ENCODE measurements at regions not wholly inside any gene's neighbourhood (a gene's known extent, or its start where the extent isn't known, plus 50 kb on each side); places are given as distances from the start of the nearest gene placed in this dataset.

DNA sequence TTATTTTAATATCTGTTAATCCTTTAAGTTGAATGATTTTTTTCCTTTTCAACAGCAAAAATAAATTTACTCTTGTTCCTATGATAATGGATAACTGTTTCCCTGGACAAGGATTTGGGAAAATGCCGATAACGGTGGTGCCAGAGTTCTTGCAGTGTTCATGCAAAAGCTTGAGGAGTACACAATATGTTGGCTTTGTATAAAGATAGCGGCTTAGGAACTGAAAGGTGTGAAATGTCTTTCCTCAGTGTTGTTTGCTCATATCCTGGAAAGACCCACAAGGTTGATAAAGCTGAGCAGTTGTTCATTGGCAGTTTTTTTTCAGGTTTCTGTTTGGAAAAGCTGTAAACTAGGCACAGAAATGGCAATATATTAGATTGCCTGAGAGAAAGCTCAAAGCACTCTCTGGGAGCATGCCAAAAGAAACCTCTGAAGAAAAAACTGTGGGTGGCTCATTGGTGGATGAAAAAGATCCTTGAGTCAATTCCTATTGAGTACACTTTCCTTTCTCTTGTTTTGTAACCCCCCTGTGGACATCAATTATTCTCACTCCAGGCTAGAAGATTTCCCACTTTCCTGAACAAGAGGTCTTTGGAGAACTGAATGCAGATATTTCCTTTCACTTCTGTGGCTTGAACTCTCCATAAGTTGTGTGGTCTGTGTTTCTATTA lies 117.2 kb upstream of the RGMB start:
- no peaks in the 10 kb centered on the region for H3K36me3 ChIP-seq (replicated peaks)
- in situ Hi-C loops (cut with MboI; ENCODE audit: low sequenced_read_pairs): no loop called here
- no peaks in the 10 kb centered on the region for H3K4me1 ChIP-seq
- no peak for DNase-seq (ENCODE audit: low spot score in 2 of 2)
- no peaks in the 10 kb centered on the region for H3K9me3 ChIP-seq
- H3K27me3 ChIP-seq (ENCODE audit: low read depth): peaks cover 15% of the 10 kb centered on the region
- H3K4me3 ChIP-seq: no peak overlapping the region

DNA sequence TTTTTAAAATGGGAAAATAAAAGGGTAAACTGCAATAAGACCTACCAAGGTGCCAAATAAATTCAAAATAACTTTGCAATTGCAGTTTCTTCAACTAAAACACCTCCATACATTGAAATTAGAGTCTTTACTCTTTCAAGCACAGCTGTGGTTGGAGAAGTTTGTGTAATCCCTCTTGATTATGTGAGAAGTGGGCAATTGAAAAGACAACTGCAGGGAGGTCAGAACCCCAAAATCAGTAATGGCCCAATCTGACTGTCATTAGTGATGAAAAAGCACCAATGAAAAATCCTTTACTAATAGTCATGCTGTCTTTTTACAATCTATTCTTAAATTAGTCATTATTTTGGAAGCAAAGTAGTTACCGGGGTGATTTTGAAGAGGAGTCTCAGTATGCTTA lies 116.7 kb upstream of the RGMB start:
- Histone ChIP-seq H3K4me3 (no peak overlapping the region), H3K27me3 (ENCODE audit: low read depth) (peaks cover 13% of the 10 kb centered on the region; the same call in 1 of the 2 replicates), H3K9me3 (no peaks in the 10 kb centered on the region), H3K4me1 (no peaks in the 10 kb centered on the region), H3K36me3 (replicated peaks) (no peaks in the 10 kb centered on the region)
- in situ Hi-C loops (cut with MboI; ENCODE audit: low sequenced_read_pairs): no loop called here
- DNase-seq (ENCODE audit: low spot score in 2 of 2): no peak

DNA sequence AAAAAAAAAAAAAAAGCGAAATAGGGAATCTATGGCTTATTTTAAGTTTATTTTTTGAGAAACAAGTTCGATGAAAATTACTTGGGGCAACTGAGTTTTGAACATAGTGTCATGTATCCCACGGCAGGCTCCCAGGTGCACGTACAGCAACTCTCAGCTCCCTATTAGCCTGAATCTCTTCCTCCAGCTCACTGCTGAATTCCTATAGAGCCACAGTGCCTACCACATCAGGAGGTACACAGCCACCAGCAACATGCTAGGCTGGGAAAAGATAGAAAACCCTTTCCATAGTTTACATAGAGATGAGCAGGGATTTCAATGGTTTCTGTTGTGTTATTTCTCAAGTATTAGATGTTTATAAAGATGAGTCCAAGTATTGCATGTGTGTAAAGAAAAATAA lies 115.9 kb upstream of the RGMB start:
- Histone ChIP-seq H3K4me3 (no peak overlapping the region), H3K27me3 (ENCODE audit: low read depth) (peaks cover 13% of the 10 kb centered on the region; the same call in 1 of the 2 replicates), H3K9me3 (no peaks in the 10 kb centered on the region), H3K4me1 (no peaks in the 10 kb centered on the region), H3K36me3 (replicated peaks) (no peaks in the 10 kb centered on the region)
- in situ Hi-C loops (cut with MboI; ENCODE audit: low sequenced_read_pairs): no loop called here
- DNase-seq (ENCODE audit: low spot score in 2 of 2): no peak

DNA sequence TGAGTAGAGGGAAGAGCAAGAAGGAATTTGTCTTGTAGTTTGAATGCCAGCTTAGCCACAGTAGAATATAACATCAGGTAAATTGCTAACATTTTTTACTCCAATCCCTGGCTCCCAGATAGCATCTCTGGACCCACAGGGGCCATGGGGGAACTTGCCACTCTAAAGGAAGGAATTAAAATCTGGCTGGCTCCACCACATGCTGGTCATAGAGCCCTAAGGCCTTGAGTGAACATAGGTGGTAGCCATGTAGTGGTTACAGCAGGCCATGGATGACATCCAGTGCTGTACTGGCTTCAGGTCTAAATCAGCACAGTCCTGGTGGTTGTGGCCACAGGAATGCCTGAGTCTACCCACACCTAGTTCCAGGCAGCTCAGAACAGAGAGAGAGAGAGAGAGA lies 109.9 kb upstream of the RGMB start:
- DNase-seq (ENCODE audit: low spot score in 2 of 2): no peak
- no peaks in the 10 kb centered on the region for H3K36me3 ChIP-seq (replicated peaks)
- H3K4me3 ChIP-seq: no peak overlapping the region
- no peaks in the 10 kb centered on the region for H3K9me3 ChIP-seq
- no peaks in the 10 kb centered on the region for H3K4me1 ChIP-seq
- in situ Hi-C loops (cut with MboI; ENCODE audit: low sequenced_read_pairs): no loop called here
- H3K27me3 ChIP-seq (ENCODE audit: low read depth): no peaks in the 10 kb centered on the region

DNA sequence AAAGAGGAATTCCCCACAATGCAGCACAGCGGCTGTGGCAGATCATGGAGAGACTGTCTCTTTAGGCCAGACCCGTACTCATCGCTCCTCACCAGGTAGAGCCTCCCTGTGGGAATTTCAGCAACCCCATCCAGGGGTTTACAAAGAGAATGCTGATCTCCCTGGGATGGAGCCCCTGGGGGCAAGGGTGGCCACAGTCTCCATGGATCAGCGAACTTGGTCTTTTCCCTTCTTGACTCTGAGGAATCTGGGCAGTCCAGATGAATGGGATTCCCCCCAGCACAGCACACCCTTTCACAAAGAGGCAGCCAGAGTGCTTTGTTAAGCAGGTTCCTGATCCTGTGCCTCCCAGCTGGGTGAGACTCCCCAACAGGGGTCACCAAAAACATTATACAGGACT lies 108.7 kb upstream of the RGMB start:
- Histone ChIP-seq H3K36me3 (replicated peaks) (no peaks in the 10 kb centered on the region), H3K9me3 (no peaks in the 10 kb centered on the region), H3K4me3 (no peak overlapping the region), H3K4me1 (no peaks in the 10 kb centered on the region), H3K27me3 (ENCODE audit: low read depth) (no peaks in the 10 kb centered on the region)
- in situ Hi-C loops (cut with MboI; ENCODE audit: low sequenced_read_pairs): no loop called here
- DNase-seq (ENCODE audit: low spot score in 2 of 2): no peak

DNA sequence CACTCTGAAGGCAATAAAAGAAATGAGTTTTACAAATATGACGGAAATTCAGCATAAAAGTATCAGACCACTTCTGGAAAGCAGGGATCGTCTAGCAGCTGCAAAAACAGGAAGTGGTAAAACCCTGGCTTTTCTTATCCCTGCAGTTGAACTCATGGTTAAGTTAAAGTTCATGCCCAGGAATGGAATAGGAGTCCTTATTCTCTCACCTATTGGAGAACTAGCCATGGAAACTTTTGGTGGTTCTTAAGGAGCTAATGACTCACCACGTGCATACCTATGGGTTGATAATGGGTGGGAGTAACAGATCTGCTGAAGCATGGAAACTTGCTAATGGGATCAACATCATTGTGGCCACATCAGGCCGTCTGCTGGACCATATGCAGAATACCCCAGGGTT lies 93.5 kb upstream of the RGMB start:
- in situ Hi-C loops (cut with MboI; ENCODE audit: low sequenced_read_pairs): no loop called here
- no peaks in the 10 kb centered on the region; the same call in 1 of the 2 replicates for H3K27me3 ChIP-seq (ENCODE audit: low read depth)
- H3K36me3 ChIP-seq (replicated peaks): no peaks in the 10 kb centered on the region
- no peaks in the 10 kb centered on the region; the same call in 1 of the 2 replicates for H3K9me3 ChIP-seq
- DNase-seq (ENCODE audit: low spot score in 2 of 2): no peak
- no peaks in the 10 kb centered on the region for H3K4me1 ChIP-seq
- H3K4me3 ChIP-seq: no peak overlapping the region

DNA sequence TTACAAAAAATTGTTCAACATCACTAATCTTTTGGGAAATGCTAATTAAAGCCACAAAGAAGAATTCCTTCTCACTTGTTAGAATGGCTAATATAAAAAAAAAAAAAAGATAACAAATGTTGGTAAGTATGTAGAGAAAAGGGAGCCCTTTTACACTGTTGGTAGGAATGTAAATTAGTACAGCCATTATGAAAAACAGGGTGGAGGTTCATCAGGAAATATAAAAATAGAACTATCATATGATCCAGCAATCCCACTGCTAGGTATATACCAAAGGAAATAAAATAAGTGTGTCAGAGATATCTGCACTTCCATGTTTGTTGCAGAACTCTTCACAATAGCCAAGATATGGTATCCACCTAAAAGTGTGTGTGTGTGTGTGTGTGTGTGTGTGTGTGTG lies 83.5 kb upstream of the RGMB start:
- in situ Hi-C loops (cut with MboI; ENCODE audit: low sequenced_read_pairs): no loop called here
- Histone ChIP-seq H3K4me3 (no peak overlapping the region), H3K9me3 (peaks cover 2% of the 10 kb centered on the region; the same call in 1 of the 2 replicates), H3K27me3 (ENCODE audit: low read depth) (no peaks in the 10 kb centered on the region), H3K36me3 (replicated peaks) (no peaks in the 10 kb centered on the region), H3K4me1 (no peaks in the 10 kb centered on the region)
- no peak for DNase-seq (ENCODE audit: low spot score in 2 of 2)

DNA sequence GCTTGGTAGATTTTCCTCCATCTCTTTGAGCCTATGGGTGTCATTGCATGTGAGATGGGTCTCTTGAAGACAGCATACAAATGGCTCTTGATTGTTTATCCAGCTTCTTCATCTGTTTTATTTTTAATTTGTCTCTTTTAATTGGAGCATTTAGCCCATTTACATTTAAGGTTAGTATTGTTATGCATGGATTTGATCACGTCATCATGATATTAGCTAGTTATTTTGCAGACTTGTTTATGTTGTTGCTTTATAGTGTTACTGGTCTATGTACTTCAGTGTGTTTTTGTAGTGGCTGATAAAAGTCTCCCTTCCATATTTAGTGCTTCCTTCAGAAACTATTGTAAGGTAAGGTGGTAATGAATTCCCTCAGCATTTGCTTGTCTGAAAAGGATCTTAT lies 78.6 kb upstream of the RGMB start:
- no peak overlapping the region for H3K4me3 ChIP-seq
- peaks cover 2% of the 10 kb centered on the region; the same call in 1 of the 2 replicates for H3K9me3 ChIP-seq
- H3K27me3 ChIP-seq (ENCODE audit: low read depth): 0 out of 2 replicates have a peak, but pooled peaks cover 3% of the 10 kb centered on the region
- no peaks in the 10 kb centered on the region for H3K36me3 ChIP-seq (replicated peaks)
- no peaks in the 10 kb centered on the region for H3K4me1 ChIP-seq
- DNase-seq (ENCODE audit: low spot score in 2 of 2): no peak
- in situ Hi-C loops (cut with MboI; ENCODE audit: low sequenced_read_pairs): no loop called here

DNA sequence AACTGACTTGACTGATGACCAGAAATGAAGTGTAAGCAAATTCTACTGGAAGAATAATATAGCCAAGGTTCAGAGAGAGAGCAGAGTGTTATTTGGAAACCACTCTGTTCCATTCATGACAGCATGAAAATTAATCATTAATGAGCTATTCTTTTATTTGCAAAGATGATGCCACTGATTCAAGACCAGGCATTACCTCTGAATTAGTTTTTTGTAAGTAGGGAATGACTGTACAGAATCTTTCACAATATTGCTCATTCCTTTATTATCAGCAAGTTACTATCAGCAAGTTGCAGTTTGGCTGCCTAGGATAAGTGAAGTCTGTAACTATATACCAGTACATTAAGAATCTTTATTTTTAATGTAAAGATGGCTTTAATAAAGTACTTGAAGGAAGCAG lies 75.1 kb upstream of the RGMB start:
- Histone ChIP-seq H3K27me3 (ENCODE audit: low read depth) (0 out of 2 replicates have a peak, but pooled peaks cover 3% of the 10 kb centered on the region), H3K9me3 (no peaks in the 10 kb centered on the region), H3K4me3 (no peak overlapping the region), H3K4me1 (no peaks in the 10 kb centered on the region), H3K36me3 (replicated peaks) (no peaks in the 10 kb centered on the region)
- in situ Hi-C loops (cut with MboI; ENCODE audit: low sequenced_read_pairs): no loop called here
- no peak for DNase-seq (ENCODE audit: low spot score in 2 of 2)

DNA sequence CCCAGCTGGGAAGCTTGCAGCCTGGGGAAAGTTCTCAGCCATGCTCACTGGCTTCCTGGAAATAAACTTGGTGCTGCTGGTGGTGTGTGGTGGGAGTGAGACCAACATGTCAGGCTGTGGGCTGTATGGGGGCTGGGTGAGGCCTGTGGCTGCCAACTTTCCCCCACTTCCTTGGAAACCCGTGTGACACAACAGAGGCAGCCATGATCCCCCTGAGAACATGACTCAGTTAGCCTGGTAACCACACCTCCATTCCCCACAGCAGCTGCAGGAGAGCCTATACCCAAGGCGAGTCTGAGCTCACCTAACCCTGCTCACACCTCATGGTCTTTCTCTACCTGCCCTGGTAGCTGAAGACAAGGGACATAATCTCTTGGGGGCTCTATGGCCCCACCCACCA lies 72.7 kb upstream of the RGMB start:
- in situ Hi-C loops (cut with MboI; ENCODE audit: low sequenced_read_pairs): no loop called here
- DNase-seq (ENCODE audit: low spot score in 2 of 2): no peak
- Histone ChIP-seq H3K27me3 (ENCODE audit: low read depth) (0 out of 2 replicates have a peak, but pooled peaks cover 3% of the 10 kb centered on the region), H3K36me3 (replicated peaks) (no peaks in the 10 kb centered on the region), H3K4me1 (no peaks in the 10 kb centered on the region), H3K4me3 (no peak overlapping the region), H3K9me3 (no peaks in the 10 kb centered on the region)

DNA sequence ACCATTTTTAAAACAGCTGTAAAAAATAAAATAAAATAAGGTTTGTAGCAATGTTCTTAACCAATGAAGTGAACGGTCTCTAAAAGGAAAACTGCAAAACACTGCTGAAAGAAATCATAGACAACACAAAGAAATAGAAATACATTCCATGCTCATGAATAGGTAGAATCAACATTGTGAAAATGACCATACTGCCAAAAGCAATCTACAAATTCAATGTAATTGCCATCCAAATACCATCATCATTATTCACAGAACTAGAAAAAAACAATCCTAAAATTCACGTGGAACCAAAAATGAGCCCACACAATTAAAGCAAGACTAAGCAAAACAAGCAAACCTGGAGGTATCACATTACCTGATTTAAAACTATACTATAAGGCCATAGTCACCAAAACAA lies 67.6 kb upstream of the RGMB start:
- H3K4me1 ChIP-seq: no peaks in the 10 kb centered on the region
- DNase-seq (ENCODE audit: low spot score in 2 of 2): no peak
- H3K9me3 ChIP-seq: no peaks in the 10 kb centered on the region
- H3K36me3 ChIP-seq (replicated peaks): no peaks in the 10 kb centered on the region
- in situ Hi-C loops (cut with MboI; ENCODE audit: low sequenced_read_pairs): no loop called here
- H3K4me3 ChIP-seq: no peak overlapping the region
- no peaks in the 10 kb centered on the region for H3K27me3 ChIP-seq (ENCODE audit: low read depth)

DNA sequence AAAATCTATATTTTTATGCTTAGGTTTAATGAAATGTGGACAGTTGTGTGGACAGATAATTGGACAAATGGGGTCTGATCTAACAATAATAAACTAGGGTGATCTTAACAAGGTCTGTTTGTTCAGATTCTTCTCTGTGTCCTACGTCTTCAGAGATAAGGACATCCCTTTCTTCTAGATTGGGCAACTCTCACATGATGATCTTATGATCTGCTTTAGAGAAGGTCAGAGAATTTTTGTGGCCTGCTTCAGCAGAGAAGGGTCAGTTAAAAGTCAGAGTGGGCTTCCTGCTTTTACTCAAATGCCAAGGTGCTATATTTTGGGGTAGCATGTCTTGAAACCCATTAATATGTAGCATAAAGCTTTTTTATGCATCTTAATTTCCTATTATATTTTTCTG lies 63.8 kb upstream of the RGMB start:
- Histone ChIP-seq H3K27me3 (ENCODE audit: low read depth) (no peaks in the 10 kb centered on the region), H3K4me1 (no peaks in the 10 kb centered on the region), H3K9me3 (no peaks in the 10 kb centered on the region), H3K4me3 (no peak overlapping the region), H3K36me3 (replicated peaks) (no peaks in the 10 kb centered on the region)
- in situ Hi-C loops (cut with MboI; ENCODE audit: low sequenced_read_pairs): no loop called here
- DNase-seq (ENCODE audit: low spot score in 2 of 2): no peak

DNA sequence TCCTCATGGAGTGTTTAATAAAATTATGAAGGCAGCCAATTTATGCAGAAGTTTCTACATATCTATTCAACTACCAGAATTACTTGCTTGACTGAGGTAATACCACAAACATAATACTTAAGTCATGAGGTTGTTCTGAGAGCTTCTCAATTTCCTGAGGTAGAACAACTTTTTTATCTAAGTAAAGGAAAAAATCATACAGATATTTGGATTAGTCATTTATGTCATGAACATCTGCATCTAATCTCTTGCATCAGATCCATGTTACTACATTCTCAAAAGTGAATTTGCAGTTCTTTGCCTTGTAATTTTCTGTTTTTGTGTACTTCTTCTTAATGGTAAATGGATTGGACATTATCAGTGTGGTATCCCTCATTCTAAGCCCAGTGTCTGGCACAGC lies 60.4 kb upstream of the RGMB start:
- in situ Hi-C loops (cut with MboI; ENCODE audit: low sequenced_read_pairs): no loop called here
- no peaks in the 10 kb centered on the region for H3K4me1 ChIP-seq
- no peak overlapping the region for H3K4me3 ChIP-seq
- H3K36me3 ChIP-seq (replicated peaks): no peaks in the 10 kb centered on the region
- DNase-seq (ENCODE audit: low spot score in 2 of 2): no peak
- H3K27me3 ChIP-seq (ENCODE audit: low read depth): no peaks in the 10 kb centered on the region
- no peaks in the 10 kb centered on the region for H3K9me3 ChIP-seq

DNA sequence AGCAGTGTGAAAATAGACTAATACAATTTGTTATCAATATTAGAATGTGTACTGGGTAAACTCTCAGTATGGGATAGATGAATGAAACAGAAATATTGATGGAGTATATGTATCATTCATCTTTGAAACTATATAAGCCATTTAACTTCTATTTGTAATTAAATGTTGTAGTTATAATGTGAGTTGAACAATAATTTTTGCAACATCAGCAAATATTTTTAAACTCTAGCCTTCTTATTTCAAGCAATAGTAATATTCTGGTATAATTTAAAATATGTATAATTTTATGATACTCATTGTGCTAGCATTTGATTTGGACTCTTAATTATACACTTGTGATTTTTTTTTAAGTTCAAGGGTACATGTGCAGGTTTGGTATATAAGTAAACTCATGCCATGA lies 59.6 kb upstream of the RGMB start:
- Histone ChIP-seq H3K27me3 (ENCODE audit: low read depth) (no peaks in the 10 kb centered on the region), H3K9me3 (no peaks in the 10 kb centered on the region), H3K4me3 (no peak overlapping the region), H3K4me1 (no peaks in the 10 kb centered on the region), H3K36me3 (replicated peaks) (no peaks in the 10 kb centered on the region)
- in situ Hi-C loops (cut with MboI; ENCODE audit: low sequenced_read_pairs): no loop called here
- DNase-seq (ENCODE audit: low spot score in 2 of 2): no peak

DNA sequence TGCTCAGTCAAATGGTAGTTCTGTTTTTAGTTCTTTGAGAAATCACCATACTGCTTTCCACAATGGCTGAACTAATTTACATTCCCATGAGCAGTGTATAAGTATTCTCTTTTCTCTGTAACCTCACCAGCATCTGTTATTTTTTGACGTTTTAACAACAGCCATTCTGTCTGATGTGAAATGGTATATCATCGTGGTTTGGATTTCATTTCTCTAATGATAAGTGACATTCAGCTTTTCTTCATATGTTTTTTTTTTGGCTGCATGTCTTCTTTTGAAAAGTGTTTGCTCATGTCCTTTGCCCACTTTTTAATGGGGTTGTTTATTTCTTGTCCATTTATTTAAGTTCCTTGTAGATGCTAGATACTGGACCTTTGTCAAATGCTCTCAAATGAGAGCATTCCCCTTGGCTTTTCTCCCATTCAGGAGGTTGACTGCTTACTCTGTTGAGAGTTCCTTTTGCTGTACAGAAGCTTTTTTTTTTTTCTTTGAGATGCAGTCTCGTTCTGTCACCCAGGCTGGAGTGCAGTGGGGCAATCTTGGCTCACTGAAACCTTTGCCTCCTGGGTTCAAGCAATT lies 58.7 kb upstream of the RGMB start:
- H3K27me3 ChIP-seq (ENCODE audit: low read depth): no peaks in the 10 kb centered on the region
- DNase-seq (ENCODE audit: low spot score in 2 of 2): no peak
- no peak overlapping the region for H3K4me3 ChIP-seq
- no peaks in the 10 kb centered on the region for H3K9me3 ChIP-seq
- H3K4me1 ChIP-seq: no peaks in the 10 kb centered on the region
- no peaks in the 10 kb centered on the region for H3K36me3 ChIP-seq (replicated peaks)
- in situ Hi-C loops (cut with MboI; ENCODE audit: low sequenced_read_pairs): no loop called here

Measured in HAP-1 (cell line).